Motor neuron (in vitro differentiated cells): ENCODE measurements at regions not wholly inside any gene's neighbourhood (a gene's known extent, or its start where the extent isn't known, plus 50 kb on each side); places are given as distances from the start of the nearest gene placed in this dataset.

Source experiments
- ATAC-seq, 8 experiments: fragments of 200-7000 bp; cut with Tn5 transposase; replicated peaks in 6 of 8; 2 replicates each; pipeline ENCODE4 v1.8.0; 2021; ENCODE audit warnings: mild to moderate bottlenecking in 8 of 8, moderate library complexity in 8 of 8
- H3K27ac ChIP-seq, 2 donors: fragments of 250-450 bp; sonication (Bioruptor Pico); 2 replicates each; pipeline ENCODE4 v1.9.0; 2021; ENCODE audit warnings: antibody characterized with exemption in 2 of 2, mild to moderate bottlenecking in 2 of 2, moderate library complexity in 1 of 2
- H3K4me1 ChIP-seq, 2 donors: fragments of 250-450 bp; sonication (Bioruptor Pico); replicated peaks in 1 of 2; 2 replicates each; pipeline ENCODE4 v1.6.1; 2021; ENCODE audit warnings: antibody characterized with exemption in 2 of 2, mild to moderate bottlenecking in 2 of 2, moderate library complexity in 1 of 2
- H3K4me3 ChIP-seq, 5 donors: fragments of 250-450 bp; sonication (Bioruptor Pico); 2 replicates each; pipeline ENCODE4 v1.9.0; 2021; ENCODE audit warnings: antibody characterized with exemption in 5 of 5, mild to moderate bottlenecking in 5 of 5, moderate library complexity in 4 of 5
- WGBS, 10 experiments: fragments of 450-650 bp; shearing (Covaris generic); methylation state at CpG; one replicate each; pipeline ENCODE4 v1.0.0; 2022; 5-methylcytosine and 5-hydroxymethylcytosine counted together
- in situ Hi-C, 9 experiments: fragments of 400-800 bp; cut with MboI; loops; one replicate each; pipeline ENCODE4 v1.15.0; 2021; ENCODE audit warnings: low sequenced_read_pairs in 9 of 9, low pct_unique_long_range_greater_than_20kb in 2 of 9; ENCODE audit not compliant: unreplicated experiment in 9 of 9

DNA sequence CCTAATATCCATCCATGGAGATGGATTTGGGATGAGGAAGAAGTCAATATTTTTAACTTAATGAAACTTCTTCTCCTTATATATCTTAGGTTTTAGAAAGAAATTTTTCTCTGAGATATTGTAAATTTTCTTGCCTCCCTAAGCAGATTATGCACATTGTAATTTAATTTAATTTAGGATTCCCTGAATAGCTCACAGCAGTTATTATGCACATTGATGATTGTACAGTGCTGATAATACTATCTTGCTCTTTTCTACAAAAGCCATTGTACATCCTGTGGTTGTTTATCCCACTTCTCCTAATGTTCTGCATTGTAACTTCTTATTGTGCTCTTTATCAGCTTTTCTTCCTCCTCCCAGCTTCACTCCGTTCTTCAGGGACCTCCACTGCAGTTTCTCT, 410.4 kb upstream of the WWC1 start:
- Histone ChIP-seq H3K4me3 (no peak overlapping the region), H3K27ac (no peak overlapping the region), H3K4me1 (peaks cover 0 to 9% of the 10 kb centered on the region in 2 donors)
- ATAC-seq, result peak in 3 of 8 experiments; percentile 48 to 60 (median 50)
- in situ Hi-C loops, result no loop called here
- WGBS, 10 experiments, result 0 to 100% (median 83%) methylated on average over 1 of the region's 1 CpG; no CpG with 5 or more reads in 3 of the 10 experiments

GRCh38 chr5:167886196-167886595, 405.2 kb upstream of the WWC1 start:
- 25 to 100% (median 100%) methylated on average over 1 of the region's 1 CpG for WGBS, 10 experiments
- H3K27ac ChIP-seq, result no peak overlapping the region
- in situ Hi-C loops, result no loop called here
- H3K4me3 ChIP-seq, result no peak overlapping the region
- peaks cover 2 to 12% of the 10 kb centered on the region in 2 donors for H3K4me1 ChIP-seq
- ATAC-seq, result no peak

- H3K27ac ChIP-seq, result no peak overlapping the region
- no peak overlapping the region for H3K4me3 ChIP-seq
- 0 to 83% (median 30%) methylated on average over 1 of the region's 1 CpG; no CpG with 5 or more reads in 3 of the 10 experiments for WGBS, 10 experiments
- in situ Hi-C loops, result no loop called here
- ATAC-seq, result no peak
- peaks cover 2 to 12% of the 10 kb centered on the region in 2 donors for H3K4me1 ChIP-seq
Measured at GRCh38 chr5:167888393-167888792, 403.1 kb upstream of the WWC1 start.

- WGBS, 10 experiments, result 27 to 90% (median 47%) methylated on average over 1 to 8 of the region's 9 CpGs
- peaks cover 2 to 12% of the 10 kb centered on the region in 2 donors for H3K4me1 ChIP-seq
- no peak overlapping the region for H3K27ac ChIP-seq
- in situ Hi-C loops, result no loop called here
- no peak overlapping the region for H3K4me3 ChIP-seq
- peak in 1 of 8 experiments; percentile 24 for ATAC-seq
Measured at GRCh38 chr5:167889276-167889675, 402.2 kb upstream of the WWC1 start.

DNA sequence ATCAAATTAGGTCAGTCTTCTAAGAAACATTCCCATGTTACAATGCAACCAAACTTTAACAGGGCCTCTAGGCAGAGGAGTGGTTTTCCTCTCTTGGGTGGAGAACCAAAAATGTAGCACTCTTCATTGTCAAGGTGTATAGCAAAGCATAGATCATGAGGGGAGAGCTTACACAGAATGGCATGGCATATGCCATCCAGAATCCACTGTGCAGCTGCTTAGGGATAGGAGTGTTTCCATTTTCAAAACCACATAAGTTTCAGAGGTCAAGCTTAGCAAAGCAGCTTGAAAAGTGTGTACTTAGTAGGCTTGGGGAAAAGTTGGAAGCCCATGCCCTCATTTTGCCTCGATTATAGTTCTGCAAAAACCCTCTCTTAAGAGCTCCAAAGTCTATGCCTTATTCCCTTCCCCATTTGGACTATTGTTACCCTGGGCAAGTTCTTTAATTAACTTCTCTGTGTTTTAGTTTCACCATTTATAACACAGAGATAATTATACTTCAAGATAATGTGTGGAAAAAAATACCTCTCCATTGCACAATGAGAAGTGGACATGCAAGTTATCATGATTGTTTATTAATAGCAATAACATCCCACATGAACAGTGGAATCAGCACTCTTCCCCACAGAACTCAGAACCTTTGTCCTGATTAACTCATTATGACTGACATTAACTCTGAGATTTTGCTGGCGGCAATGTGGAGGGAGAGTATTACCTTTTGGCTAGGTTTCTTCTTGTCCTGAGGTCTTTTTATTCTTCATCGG, 398.9 kb upstream of the WWC1 start:
- no peak overlapping the region for H3K27ac ChIP-seq
- H3K4me1 ChIP-seq, result peaks cover 5 to 22% of the 10 kb centered on the region in 2 donors
- in situ Hi-C loops, result no loop called here
- 13 to 100% (median 96%) methylated on average over 1 to 3 of the region's 3 CpGs; no CpG with 5 or more reads in 1 of the 10 experiments for WGBS, 10 experiments
- no peak overlapping the region for H3K4me3 ChIP-seq
- no peak for ATAC-seq

DNA sequence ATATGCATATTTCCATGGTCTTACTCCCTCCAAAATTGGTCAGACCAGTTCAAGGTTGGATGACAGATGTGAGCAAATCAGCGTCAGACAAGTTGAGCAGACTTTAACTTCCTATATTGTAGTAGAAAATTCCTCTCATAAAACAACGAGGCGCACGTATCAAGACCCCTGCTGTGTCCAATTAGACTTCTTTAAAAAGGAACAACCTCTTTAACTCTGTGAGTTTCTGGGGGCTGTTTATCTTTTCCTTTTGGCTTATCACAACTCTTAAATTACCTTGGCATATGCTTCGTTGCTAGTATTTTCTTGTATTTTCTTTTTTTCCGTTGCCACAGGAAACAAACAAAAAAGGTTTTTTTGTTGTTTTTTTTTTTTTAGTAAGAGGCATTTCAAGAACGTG, 398.2 kb upstream of the WWC1 start:
- 23 to 100% (median 87%) methylated on average over 1 to 7 of the region's 7 CpGs for WGBS, 10 experiments
- ATAC-seq, result no peak
- in situ Hi-C loops, result no loop called here

GRCh38 chr5:167894631-167895472, 396.6 kb upstream of the WWC1 start:
- no peak overlapping the region for H3K4me3 ChIP-seq
- H3K4me1 ChIP-seq, result peaks cover 3 to 18% of the 10 kb centered on the region in 2 donors
- in situ Hi-C loops, result no loop called here
- WGBS, 10 experiments, result 25 to 100% (median 80%) methylated on average over 1 to 2 of the region's 4 CpGs; no CpG with 5 or more reads in 1 of the 10 experiments
- H3K27ac ChIP-seq, result no peak overlapping the region
- ATAC-seq, result no peak

More for the DNA sequence above, 398.2 kb upstream of the WWC1 start:
- Histone ChIP-seq H3K27ac (no peak overlapping the region), H3K4me1 (peaks cover 5 to 25% of the 10 kb centered on the region in 2 donors), H3K4me3 (no peak overlapping the region)

DNA sequence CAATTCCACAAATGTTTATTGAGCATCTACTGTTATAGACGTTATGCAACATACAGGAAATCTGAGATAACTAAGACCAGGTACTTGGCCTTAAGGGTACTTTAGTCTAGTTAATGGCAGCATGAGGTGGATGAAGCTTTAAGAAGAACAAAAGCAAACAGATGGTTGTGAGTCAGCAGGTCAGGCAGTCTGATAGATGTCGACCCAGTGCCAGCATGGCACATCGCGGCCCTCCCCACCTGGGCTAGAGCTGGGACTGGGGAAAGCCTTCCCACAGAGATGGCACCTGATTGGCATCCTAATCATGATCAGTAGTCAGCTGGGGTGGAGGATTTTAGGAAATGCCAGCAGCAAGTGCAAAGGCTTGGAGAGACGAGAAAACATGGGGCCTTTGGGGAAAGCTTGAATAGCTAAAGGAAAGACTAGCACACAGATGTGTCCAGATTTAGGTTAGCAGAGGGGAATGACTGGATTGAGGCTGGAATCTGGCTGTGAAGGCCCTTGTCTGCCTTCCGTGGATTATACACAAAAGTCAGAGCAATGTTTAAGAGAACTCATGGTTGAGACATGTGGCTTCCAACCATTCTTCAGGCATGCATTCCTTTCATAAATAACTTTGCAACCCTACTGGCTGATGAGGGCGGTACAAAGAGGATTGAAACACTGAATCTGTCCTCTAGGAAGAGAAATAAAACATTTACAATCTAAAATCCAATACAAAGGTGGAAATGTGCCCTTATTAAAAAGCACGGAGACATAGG, 395.4 kb upstream of the WWC1 start:
- H3K4me1 ChIP-seq, result peaks cover 3 to 13% of the 10 kb centered on the region in 2 donors
- ATAC-seq, result no peak
- no peak overlapping the region for H3K27ac ChIP-seq
- 20 to 100% (median 93%) methylated on average over 1 to 7 of the region's 8 CpGs for WGBS, 10 experiments
- in situ Hi-C loops, result no loop called here
- no peak overlapping the region for H3K4me3 ChIP-seq

- peaks cover 3 to 13% of the 10 kb centered on the region in 2 donors for H3K4me1 ChIP-seq
- 28 to 93% (median 60%) methylated on average over 7 to 10 of the region's 10 CpGs; no CpG with 5 or more reads in 2 of the 10 experiments for WGBS, 10 experiments
- no peak overlapping the region for H3K4me3 ChIP-seq
- peak in 1 of 8 experiments; percentile 18 for ATAC-seq
- H3K27ac ChIP-seq, result no peak overlapping the region
- in situ Hi-C loops, result no loop called here
Measured at GRCh38 chr5:167896814-167897213, 394.6 kb upstream of the WWC1 start.

- Histone ChIP-seq H3K4me1 (peaks cover 3 to 13% of the 10 kb centered on the region in 2 donors), H3K27ac (no peak overlapping the region), H3K4me3 (no peak overlapping the region)
- no peak for ATAC-seq
- in situ Hi-C loops, result no loop called here
- 50 to 100% (median 94%) methylated on average over 1 of the region's 1 CpG; no CpG with 5 or more reads in 4 of the 10 experiments for WGBS, 10 experiments
Measured at GRCh38 chr5:167897371-167897770, 394.1 kb upstream of the WWC1 start.

DNA sequence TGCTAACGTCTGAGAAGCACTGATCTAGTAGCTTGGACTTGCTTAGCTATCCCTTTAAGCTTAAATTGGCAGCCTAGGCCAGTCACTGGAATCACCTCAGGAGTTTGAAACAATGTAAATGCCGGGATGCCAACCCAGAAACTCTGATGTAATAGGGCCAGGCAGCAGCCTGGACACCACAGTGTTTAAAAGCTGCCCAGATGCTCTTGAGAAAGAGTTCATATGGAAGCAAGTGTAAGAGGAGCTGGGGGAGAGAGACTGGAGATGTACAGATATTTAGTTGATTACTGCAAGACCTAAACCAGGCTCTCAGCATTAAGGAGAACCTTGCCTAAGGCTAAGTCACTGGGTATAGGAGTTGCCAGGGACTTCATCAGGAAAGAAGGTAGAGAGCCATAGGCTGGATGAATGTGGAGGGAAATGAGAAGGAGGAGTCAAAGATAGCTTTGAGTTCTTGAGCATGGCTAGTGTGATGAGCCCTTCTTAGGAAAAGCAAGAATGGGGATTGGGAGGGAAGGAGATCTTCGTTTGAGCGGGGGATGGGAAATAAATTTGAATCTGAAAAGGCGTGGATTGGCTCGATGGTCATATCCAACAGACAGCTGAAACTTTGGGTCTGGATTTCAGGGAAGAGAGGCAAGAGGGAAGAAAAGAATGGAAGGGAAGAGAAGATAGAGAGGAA, 392.9 kb upstream of the WWC1 start:
- Histone ChIP-seq H3K27ac (no peak overlapping the region), H3K4me1 (peaks cover 4 to 17% of the 10 kb centered on the region in 2 donors), H3K4me3 (no peak overlapping the region)
- no peak for ATAC-seq
- WGBS, 10 experiments, result 44 to 92% (median 52%) methylated on average over 3 to 6 of the region's 6 CpGs
- in situ Hi-C loops, result no loop called here

GRCh38 chr5:167899490-167900070, 391.9 kb upstream of the WWC1 start:
- Histone ChIP-seq H3K4me3 (no peak overlapping the region), H3K27ac (no peak overlapping the region), H3K4me1 (peaks cover 8 to 23% of the 10 kb centered on the region in 2 donors)
- in situ Hi-C loops, result no loop called here
- peak in 3 of 8 experiments; percentile 22 to 61 (median 44) for ATAC-seq
- 57 to 100% (median 89%) methylated on average over 2 to 8 of the region's 8 CpGs; no CpG with 5 or more reads in 1 of the 10 experiments for WGBS, 10 experiments
